Osteocyte (in vitro differentiated cells): ENCODE measurements at regions not wholly inside any gene's neighbourhood (a gene's known extent, or its start where the extent isn't known, plus 50 kb on each side); places are given as distances from the start of the nearest gene placed in this dataset.

Experiments used
- DNase-seq: peaks from one replicate; pipeline ENCODE4 v3.0.0; 2021; ENCODE audit warnings: mixed read lengths; ENCODE audit not compliant: unreplicated experiment; ENCODE audit errors: extremely low spot score
- H3K27ac Mint-ChIP-seq: one replicate; pipeline ENCODE4 v1.8.0; 2021; ENCODE audit warnings: mild to moderate bottlenecking, mixed read lengths; ENCODE audit not compliant: unreplicated experiment
- H3K27me3 Mint-ChIP-seq: one replicate; pipeline ENCODE4 v1.8.0; 2021; ENCODE audit warnings: mixed read lengths; ENCODE audit not compliant: unreplicated experiment
- H3K36me3 Mint-ChIP-seq: one replicate; pipeline ENCODE4 v1.8.0; 2021; ENCODE audit warnings: mixed read lengths; ENCODE audit not compliant: unreplicated experiment
- H3K4me1 Mint-ChIP-seq: one replicate; pipeline ENCODE4 v1.8.0; 2021; ENCODE audit warnings: mixed read lengths; ENCODE audit not compliant: unreplicated experiment
- H3K4me3 Mint-ChIP-seq: one replicate; pipeline ENCODE4 v1.8.0; 2021; ENCODE audit warnings: mild to moderate bottlenecking, moderate library complexity, mixed read lengths; ENCODE audit not compliant: unreplicated experiment
- H3K9me3 Mint-ChIP-seq: one replicate; pipeline ENCODE4 v1.8.0; 2021; ENCODE audit warnings: mixed read lengths; ENCODE audit not compliant: unreplicated experiment
- CTCF ChIP-seq: fragments of 200-600 bp; sonication (generic); IDR thresholded peaks from 2 replicates; pipeline ENCODE4 v1.5.0; 2021; ENCODE audit warnings: antibody characterized with exemption, mild to moderate bottlenecking, moderate library complexity

- no peaks in the 10 kb centered on the region for H3K4me1 Mint-ChIP-seq
- no peak for DNase-seq
- no peak for TF ChIP-seq CTCF
- H3K36me3 Mint-ChIP-seq, result no peaks in the 10 kb centered on the region
- H3K27me3 Mint-ChIP-seq, result no peaks in the 10 kb centered on the region
- H3K9me3 Mint-ChIP-seq, result peaks cover 21% of the 10 kb centered on the region
- no peak overlapping the region for H3K27ac Mint-ChIP-seq
- no peak overlapping the region for H3K4me3 Mint-ChIP-seq
Measured at GRCh38 chr9:28692012-28692411, 1118.7 kb upstream of the C9orf72 start.

GRCh38 chr9:28696960-28697359 is 1123.7 kb upstream of the C9orf72 start:
- Mint-ChIP-seq H3K4me3 (no peak overlapping the region), H3K27ac (no peak overlapping the region), H3K4me1 (no peaks in the 10 kb centered on the region), H3K36me3 (no peaks in the 10 kb centered on the region), H3K27me3 (no peaks in the 10 kb centered on the region), H3K9me3 (peaks cover 36% of the 10 kb centered on the region)
- no peak for TF ChIP-seq CTCF
- DNase-seq, result no peak

- Mint-ChIP-seq H3K4me3 (no peak overlapping the region), H3K27me3 (no peaks in the 10 kb centered on the region)
Measured at GRCh38 chr9:28699632-28700031, 1126.4 kb upstream of the C9orf72 start.

GRCh38 chr9:28707616-28708015 is 1134.3 kb upstream of the C9orf72 start:
- Mint-ChIP-seq H3K4me3 (no peak overlapping the region), H3K36me3 (no peaks in the 10 kb centered on the region), H3K27ac (no peak overlapping the region), H3K9me3 (peaks cover 6% of the 10 kb centered on the region), H3K4me1 (no peaks in the 10 kb centered on the region), H3K27me3 (no peaks in the 10 kb centered on the region)
- no peak for TF ChIP-seq CTCF
- DNase-seq, result no peak

More at GRCh38 chr9:28699632-28700031, 1126.4 kb upstream of the C9orf72 start:
- Mint-ChIP-seq H3K9me3 (peaks cover 47% of the 10 kb centered on the region), H3K4me1 (no peaks in the 10 kb centered on the region), H3K36me3 (no peaks in the 10 kb centered on the region), H3K27ac (no peak overlapping the region)
- no peak for DNase-seq
- no peak for TF ChIP-seq CTCF

GRCh38 chr9:28714188-28714587 is 1140.9 kb upstream of the C9orf72 start:
- Mint-ChIP-seq H3K27me3 (no peaks in the 10 kb centered on the region), H3K4me3 (no peak overlapping the region), H3K9me3 (peaks cover 3% of the 10 kb centered on the region), H3K27ac (no peak overlapping the region), H3K4me1 (no peaks in the 10 kb centered on the region), H3K36me3 (no peaks in the 10 kb centered on the region)
- no peak for TF ChIP-seq CTCF
- no peak for DNase-seq
